ENCODE measurements at regions not wholly inside any gene's neighbourhood (a gene's known extent, or its start where the extent isn't known, plus 50 kb on each side); places are given as distances from the start of the nearest gene placed in this dataset.
A peak's percentile ranks its signal among the peaks of the same experiment; 100 is the strongest.
"Not testable (repeated sequence)": the region's sequence is repeated elsewhere in the genome, so short reads cannot be mapped to it uniquely, and the experiment has no call there.

GRCh38 chr7:131021460-131021859 lies 287.5 kb upstream of the KLF14 start:
- no peak for DNase-seq (ENCODE audit: low read depth)

DNA sequence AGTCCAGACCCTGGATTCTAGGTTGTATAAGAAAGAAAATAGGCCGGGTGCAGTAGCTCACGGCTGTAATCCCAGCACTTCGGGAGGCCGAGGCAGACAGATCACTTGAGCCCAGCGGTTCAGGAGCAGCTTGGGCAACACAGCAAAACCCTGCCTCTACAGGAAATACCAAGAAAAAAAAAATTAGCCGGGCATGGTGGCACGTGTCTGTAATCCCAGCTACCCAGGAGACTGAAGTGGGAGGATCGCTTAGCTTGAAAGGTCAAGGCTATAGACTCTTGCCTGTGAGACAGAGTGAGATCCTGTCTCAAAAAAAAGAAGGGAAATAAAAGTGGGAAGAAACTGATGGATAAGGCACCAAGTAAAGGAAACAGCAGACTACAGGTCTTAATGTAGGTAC lies 287.9 kb upstream of the KLF14 start:
- DNase-seq (ENCODE audit: low read depth), result no peak

GRCh38 chr7:131026297-131027000 lies 292.4 kb upstream of the KLF14 start:
- no peak for DNase-seq (ENCODE audit: low read depth)

- no peak for DNase-seq (ENCODE audit: low read depth)
Observed at GRCh38 chr7:131027287-131027773, 293.3 kb upstream of the KLF14 start.

GRCh38 chr7:131028295-131028694 lies 294.3 kb upstream of the KLF14 start:
- DNase-seq (ENCODE audit: low read depth), result no peak

GRCh38 chr7:131029002-131029401 lies 295.0 kb upstream of the KLF14 start:
- DNase-seq (ENCODE audit: low read depth), result no peak

DNA sequence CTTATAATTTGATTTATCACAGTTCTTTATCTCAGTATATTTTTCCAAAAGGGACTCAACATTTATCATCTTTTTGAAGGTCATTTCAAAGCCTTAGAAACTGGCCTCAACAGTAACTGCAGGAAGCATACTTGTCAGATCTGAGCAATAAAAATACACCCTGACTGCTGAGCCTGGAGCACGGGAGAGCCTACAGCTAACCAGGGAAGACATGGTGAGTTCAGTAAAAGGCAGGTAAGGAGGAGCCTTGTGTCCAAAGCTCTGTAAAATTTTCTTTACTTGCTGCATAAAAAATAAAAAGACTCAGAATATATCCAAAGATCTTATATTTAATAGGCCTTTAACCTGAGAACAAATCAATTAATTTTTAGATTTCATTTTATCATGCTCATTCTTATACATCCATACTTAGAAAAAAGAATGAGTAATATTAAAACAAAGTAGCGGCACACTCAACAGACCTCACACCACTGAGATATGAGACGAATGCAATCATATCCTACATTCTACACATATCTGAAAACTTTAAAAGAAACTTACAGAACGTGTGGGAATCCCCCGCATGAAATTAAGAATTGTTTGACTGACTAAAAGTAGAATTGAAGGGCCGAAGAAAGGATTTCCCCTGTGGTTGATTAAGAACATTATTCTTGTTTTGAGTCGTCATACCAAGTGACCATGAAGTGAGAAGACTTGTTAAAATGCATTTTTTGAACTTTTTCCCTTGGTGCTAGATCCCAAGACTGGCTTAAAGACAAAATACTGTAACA lies 296.4 kb upstream of the MKLN1 start:
- no peak for DNase-seq (ENCODE audit: low read depth)

DNA sequence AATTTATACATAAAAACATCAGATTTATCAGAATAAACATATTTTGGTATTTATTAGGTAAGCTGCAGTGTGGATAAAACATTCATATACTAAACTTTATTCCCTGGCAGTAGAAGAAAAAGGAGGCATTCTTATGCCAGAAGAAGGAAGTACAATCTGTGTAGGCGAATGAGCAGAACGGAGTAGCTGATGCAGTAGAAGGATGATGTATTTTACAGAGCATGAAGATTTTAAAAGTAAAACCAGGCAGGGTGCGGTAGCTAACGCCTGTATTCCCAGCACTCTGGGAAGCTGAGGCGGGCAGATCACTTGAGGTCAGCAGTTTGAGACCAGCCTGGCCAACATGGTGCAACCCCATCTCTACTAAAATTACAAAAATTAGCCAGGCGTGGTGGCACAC lies 294.9 kb upstream of the MKLN1 start:
- DNase-seq (ENCODE audit: low read depth), result no peak

- DNase-seq (ENCODE audit: low read depth), result no peak
Observed at GRCh38 chr7:131034166-131034881, 293.4 kb upstream of the MKLN1 start.

- DNase-seq (ENCODE audit: low read depth), result no peak
Observed at GRCh38 chr7:131035088-131035770, 292.4 kb upstream of the MKLN1 start.

GRCh38 chr7:131038153-131038552 lies 289.5 kb upstream of the MKLN1 start:
- DNase-seq (ENCODE audit: low read depth), result no peak

DNA sequence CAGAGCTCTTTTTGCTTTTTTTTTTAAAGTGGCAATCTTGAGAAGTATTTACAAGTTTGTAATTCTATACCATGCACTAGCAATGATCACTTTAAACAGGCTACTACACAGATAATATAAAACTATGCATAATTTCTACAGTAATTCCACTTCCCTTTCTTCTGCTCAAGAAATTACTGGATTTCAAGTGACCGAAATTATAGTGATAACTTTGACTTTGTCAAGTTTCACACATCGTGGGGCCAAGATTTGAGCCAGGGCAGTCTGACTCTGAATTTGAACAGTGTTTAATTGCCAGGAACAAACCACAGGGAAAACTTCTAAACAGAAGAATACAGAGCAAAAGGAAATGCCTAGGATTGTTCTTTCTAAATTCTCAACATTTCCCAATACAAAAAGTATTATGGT lies 288.3 kb upstream of the MKLN1 start:
- no peak for DNase-seq (ENCODE audit: low read depth)

DNA sequence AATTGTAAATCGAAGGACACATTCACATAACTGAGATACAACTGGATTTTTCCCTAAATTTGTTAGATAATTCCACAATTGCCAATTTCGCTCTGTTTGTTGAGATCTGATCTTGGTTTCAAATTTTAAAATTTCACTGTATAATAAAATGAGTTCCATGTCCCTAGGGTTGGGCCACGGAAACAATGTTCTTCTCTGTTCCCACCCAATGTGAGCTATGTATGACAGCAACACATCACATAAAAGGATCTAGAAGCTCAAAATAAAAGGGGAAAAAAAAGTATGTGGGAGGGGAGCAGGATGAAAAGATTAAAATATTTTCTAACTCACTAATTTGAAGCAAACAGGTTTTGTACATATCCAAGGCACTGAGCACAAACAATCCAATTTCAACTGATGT lies 287.8 kb upstream of the MKLN1 start:
- no peak for DNase-seq (ENCODE audit: low read depth)

DNA sequence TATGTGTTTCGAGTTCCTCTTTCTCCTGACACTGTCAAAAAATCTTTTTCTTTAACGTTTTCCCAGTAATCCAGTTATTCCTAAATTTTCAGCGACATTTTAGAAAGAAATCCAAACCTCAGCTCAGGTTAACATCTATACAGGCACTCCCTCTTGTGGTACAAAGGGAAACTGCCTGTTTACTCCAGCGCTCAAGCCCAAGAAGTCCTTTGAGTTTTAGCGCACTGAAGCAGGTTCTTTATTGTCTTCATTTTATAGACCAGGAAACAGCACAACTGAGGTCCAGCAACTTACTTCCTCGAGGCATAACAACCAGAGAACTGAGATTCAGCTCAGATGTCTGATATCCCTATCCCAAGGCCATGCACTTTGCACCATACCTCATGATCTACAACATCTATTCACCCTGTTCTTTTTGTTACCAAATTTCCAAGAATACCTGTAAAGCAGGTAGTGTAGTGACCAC lies 287.2 kb upstream of the MKLN1 start:
- DNase-seq (ENCODE audit: low read depth), result peak; percentile 31

DNA sequence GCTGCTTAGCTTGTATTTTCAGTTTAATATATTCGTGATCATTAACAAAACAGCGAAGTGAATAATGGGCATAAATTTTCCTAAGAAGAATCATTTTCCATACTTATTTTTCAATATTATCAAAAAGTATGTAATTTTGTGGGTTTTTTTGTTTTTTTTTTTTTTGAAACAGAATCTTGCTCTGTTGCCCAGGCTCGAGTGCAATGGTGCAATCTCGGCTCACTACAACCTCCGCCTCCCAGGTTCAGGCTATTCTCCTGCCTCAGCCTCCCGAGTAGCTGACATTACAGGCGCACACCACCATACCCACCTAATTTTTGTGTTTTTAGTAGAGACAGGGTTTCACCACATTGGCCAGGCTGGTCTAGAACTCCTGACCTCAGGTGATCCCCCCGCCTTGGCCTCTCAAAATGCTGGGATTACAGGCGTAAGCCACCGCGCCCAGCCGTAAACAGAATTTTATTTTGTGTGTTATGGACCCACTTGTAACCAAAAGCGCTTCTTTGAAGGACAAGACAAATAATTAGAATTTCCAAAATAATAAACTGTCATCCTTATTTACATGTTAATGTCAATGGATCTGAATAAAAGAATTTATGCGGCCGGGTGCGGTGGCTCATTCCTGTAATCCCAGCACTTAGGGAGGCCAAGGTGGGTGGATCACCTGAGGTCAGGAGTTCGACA lies 286.5 kb upstream of the MKLN1 start:
- DNase-seq (ENCODE audit: low read depth), result not testable (repeated sequence)

DNA sequence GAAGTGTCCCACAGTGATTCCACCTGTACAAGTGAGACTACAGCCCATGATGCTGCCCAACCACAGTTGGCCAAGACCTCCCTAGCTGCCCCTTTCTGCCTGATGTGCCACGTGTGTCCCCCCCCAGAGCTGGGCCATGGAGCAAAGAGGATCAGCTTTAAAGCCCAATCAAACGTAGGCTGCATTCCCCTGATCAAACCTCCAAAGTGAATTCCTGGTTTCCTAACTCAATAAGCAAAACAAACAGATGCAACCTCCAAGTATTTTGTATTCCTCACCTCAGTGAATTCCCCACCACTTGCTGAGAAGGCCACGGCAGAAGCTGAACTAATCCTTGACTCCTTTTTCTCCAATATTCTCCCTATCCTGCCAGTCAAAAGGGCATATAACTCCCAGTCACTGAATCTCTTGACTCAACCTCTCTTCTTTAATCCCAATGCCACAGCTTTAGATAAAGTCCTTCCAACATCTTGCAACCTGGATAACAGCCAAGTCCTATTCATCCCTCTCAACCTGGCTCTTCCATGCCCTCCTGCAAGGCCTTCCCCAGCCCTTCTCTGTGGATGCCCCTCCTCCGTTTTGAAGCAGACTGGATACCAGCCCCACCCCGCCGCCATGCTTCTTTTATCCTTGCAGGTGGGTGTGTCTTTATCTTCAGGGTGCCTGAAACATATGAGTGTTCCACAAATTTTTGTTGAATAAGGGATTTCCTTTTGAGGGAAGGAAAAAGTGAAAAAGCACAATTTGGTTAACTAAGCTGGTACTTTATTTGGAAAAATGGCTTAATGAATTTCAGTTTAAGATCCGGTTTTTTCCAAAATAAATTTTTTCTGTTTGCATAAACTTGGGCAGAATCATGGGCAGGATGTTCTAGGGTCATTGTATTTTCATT lies 285.2 kb upstream of the MKLN1 start:
- no peak for DNase-seq (ENCODE audit: low read depth)

GRCh38 chr7:131045526-131045925 lies 282.1 kb upstream of the MKLN1 start:
- DNase-seq (ENCODE audit: low read depth), result no peak

DNA sequence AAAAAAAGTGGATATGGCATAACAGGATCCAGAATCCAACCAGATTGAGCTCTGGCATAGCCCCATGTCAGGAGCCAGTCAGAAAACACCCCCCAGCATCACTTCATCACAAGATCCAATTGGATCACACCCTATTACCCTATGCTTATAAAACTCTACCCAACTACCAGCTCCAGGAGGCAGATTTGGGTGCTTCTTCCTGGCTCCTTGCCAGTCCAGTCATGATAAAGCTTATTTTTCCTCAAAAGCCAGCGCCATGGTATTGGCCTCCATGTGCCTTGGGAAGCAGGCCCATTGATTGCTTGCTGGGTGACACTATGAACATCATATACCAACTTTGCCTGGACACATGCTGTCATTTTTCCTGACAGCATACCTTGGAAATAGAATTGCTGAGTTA lies 281.4 kb upstream of the MKLN1 start:
- DNase-seq (ENCODE audit: low read depth), result no peak

- DNase-seq (ENCODE audit: low read depth), result no peak
Observed at GRCh38 chr7:131047651-131048304, 279.9 kb upstream of the MKLN1 start.

DNA sequence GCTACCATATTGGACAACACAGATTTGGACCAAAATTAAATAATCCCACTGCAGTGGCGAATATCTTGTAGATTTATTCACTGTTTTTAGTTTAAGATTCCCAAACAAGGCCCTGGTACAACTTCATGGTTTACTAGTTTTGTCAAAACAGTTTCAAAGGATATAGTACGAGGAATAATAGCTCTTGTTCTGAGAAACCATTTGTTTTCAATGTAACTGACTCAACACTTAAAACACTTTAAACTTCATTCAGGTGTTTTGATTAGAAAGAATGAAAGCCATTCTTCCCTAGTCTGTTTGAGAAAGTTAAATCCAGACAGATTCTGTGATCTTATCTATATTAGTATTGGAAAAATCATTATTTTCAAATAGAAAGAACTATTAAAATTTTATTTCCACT lies 276.4 kb upstream of the MKLN1 start:
- DNase-seq (ENCODE audit: low read depth), result no peak
